AG10803 (cell line): ENCODE measurements at regions not wholly inside any gene's neighbourhood (a gene's known extent, or its start where the extent isn't known, plus 50 kb on each side); places are given as distances from the start of the nearest gene placed in this dataset.
"Not testable (repeated sequence)": the region's sequence is repeated elsewhere in the genome, so short reads cannot be mapped to it uniquely, and the experiment has no call there.

Experiments used
- DNase-seq: peaks from one replicate; pipeline ENCODE4 v3.0.0; 2010; ENCODE audit warnings: low read depth
- H3K4me3 ChIP-seq: 2 replicates; pipeline ENCODE4 v1.5.1; 2011; ENCODE audit warnings: mild to moderate bottlenecking, low read length, control low read depth
- CTCF ChIP-seq: conservative IDR thresholded peaks from 2 replicates; pipeline ENCODE4 v1.5.1; 2011; ENCODE audit warnings: mild to moderate bottlenecking, low read length, control low read depth, inconsistent platforms

- DNase-seq = no peak
- H3K4me3 ChIP-seq = no peak overlapping the region
- no peak for TF ChIP-seq CTCF
These were observed 200.9 kb downstream of the DLL1 start for GRCh38 chr6:170089963-170090362.

- no peak overlapping the region for H3K4me3 ChIP-seq
- no peak for DNase-seq
- no peak for TF ChIP-seq CTCF
These were observed 202.3 kb downstream of the DLL1 start for GRCh38 chr6:170088582-170088955.

GRCh38 chr6:170087941-170088581, 202.8 kb downstream of the DLL1 start:
- DNase-seq = no peak
- TF ChIP-seq CTCF = no peak
- no peak overlapping the region for H3K4me3 ChIP-seq

- not testable (repeated sequence) for DNase-seq, H3K4me3 ChIP-seq
These were observed 203.5 kb downstream of the DLL1 start for GRCh38 chr6:170087421-170087780.

- DNase-seq = no peak
- H3K4me3 ChIP-seq = no peak overlapping the region
- TF ChIP-seq CTCF = no peak
These were observed 204.0 kb downstream of the DLL1 start for GRCh38 chr6:170086639-170087420.

- DNase-seq = no peak
- no peak overlapping the region for H3K4me3 ChIP-seq
- TF ChIP-seq CTCF = no peak
These were observed 205.1 kb downstream of the DLL1 start for GRCh38 chr6:170085475-170086401.

- no peak overlapping the region for H3K4me3 ChIP-seq
- no peak for TF ChIP-seq CTCF
- no peak for DNase-seq
These were observed 206.6 kb downstream of the DLL1 start for GRCh38 chr6:170084166-170084730.
